H9 (cell line): ENCODE measurements at regions not wholly inside any gene's neighbourhood (a gene's known extent, or its start where the extent isn't known, plus 50 kb on each side); places are given as distances from the start of the nearest gene placed in this dataset.

Experiments
- DNase-seq: peaks from one replicate; pipeline ENCODE4 v3.0.0-alpha.2; 2017
- H2AFZ ChIP-seq: one replicate; pipeline ENCODE4 v1.6.1; 2013; ENCODE audit warnings: mild to moderate bottlenecking, low read length, control low read depth, moderate library complexity
- H2AK5ac ChIP-seq: 2 replicates; pipeline ENCODE4 v1.6.1; 2013; ENCODE audit warnings: low read length, control low read depth, mixed read lengths; ENCODE audit not compliant: insufficient read length
- H2BK120ac ChIP-seq: one replicate; pipeline ENCODE4 v1.6.1; 2013; ENCODE audit warnings: low read depth, mild to moderate bottlenecking, low read length, control low read depth, inconsistent platforms; ENCODE audit not compliant: poor library complexity, severe bottlenecking
- H2BK12ac ChIP-seq: 2 replicates; pipeline ENCODE4 v1.6.1; 2013; ENCODE audit warnings: low read length, control low read depth, mixed read lengths, low read depth; ENCODE audit not compliant: insufficient read length
- H2BK15ac ChIP-seq: 2 replicates; pipeline ENCODE4 v1.6.1; 2013; ENCODE audit warnings: low read depth, low read length, control low read depth
- H2BK20ac ChIP-seq: one replicate; pipeline ENCODE4 v1.6.1; 2013; ENCODE audit warnings: low read depth, mild to moderate bottlenecking, low read length, control low read depth, inconsistent platforms; ENCODE audit not compliant: poor library complexity, severe bottlenecking
- H2BK5ac ChIP-seq: 2 replicates; pipeline ENCODE4 v1.6.1; 2013; ENCODE audit warnings: low read length, control low read depth, mixed read lengths; ENCODE audit not compliant: insufficient read length
- H3K14ac ChIP-seq: 2 replicates; pipeline ENCODE4 v1.6.1; 2013; ENCODE audit warnings: low read length, control low read depth; ENCODE audit not compliant: insufficient read depth
- H3K18ac ChIP-seq: 2 replicates; pipeline ENCODE4 v1.6.1; 2013; ENCODE audit warnings: low read depth, mild to moderate bottlenecking, mixed read lengths, low read length, control low read depth; ENCODE audit not compliant: insufficient read length
- H3K23ac ChIP-seq: 2 replicates; pipeline ENCODE4 v1.6.1; 2013; ENCODE audit warnings: low read length, control low read depth, mixed read lengths, low read depth; ENCODE audit not compliant: insufficient read length
- H3K23me2 ChIP-seq: 2 replicates; pipeline ENCODE4 v1.6.1; 2013; ENCODE audit warnings: low read depth, mild to moderate bottlenecking, mixed read lengths, low read length, control low read depth; ENCODE audit not compliant: insufficient read length, poor library complexity, severe bottlenecking
- H3K27ac ChIP-seq: 2 replicates; pipeline ENCODE4 v1.5.1; 2013; ENCODE audit warnings: low read length, control low read depth, mixed read lengths, low read depth; ENCODE audit not compliant: insufficient read length
- H3K27me3 ChIP-seq: 2 replicates; pipeline ENCODE4 v1.6.1; 2013; ENCODE audit warnings: low read length, control low read depth, inconsistent platforms; ENCODE audit not compliant: insufficient read depth
- H3K4ac ChIP-seq: 2 replicates; pipeline ENCODE4 v1.6.1; 2013; ENCODE audit warnings: low read depth, mild to moderate bottlenecking, control low read depth, inconsistent platforms, low read length, moderate library complexity
- H3K4me1 ChIP-seq: 2 replicates; pipeline ENCODE4 v1.6.1; 2013; ENCODE audit warnings: low read length, control low read depth, inconsistent platforms; ENCODE audit not compliant: insufficient read depth
- H3K4me2 ChIP-seq: 2 replicates; pipeline ENCODE4 v1.6.1; 2013; ENCODE audit warnings: low read length, control low read depth, mixed read lengths; ENCODE audit not compliant: insufficient read length, insufficient read depth
- H3K56ac ChIP-seq: 2 replicates; pipeline ENCODE4 v1.6.1; 2013; ENCODE audit warnings: low read depth, mild to moderate bottlenecking, mixed read lengths, low read length, control low read depth; ENCODE audit not compliant: insufficient read length
- H3K79me1 ChIP-seq: 2 replicates; pipeline ENCODE4 v1.6.1; 2013; ENCODE audit warnings: low read depth, mild to moderate bottlenecking, moderate library complexity, low read length, control low read depth, inconsistent platforms; ENCODE audit not compliant: insufficient read depth, poor library complexity, severe bottlenecking
- H3K79me2 ChIP-seq: 2 replicates; pipeline ENCODE4 v1.6.1; 2013; ENCODE audit warnings: low read length, control low read depth, inconsistent platforms; ENCODE audit not compliant: insufficient read depth
- H3K9ac ChIP-seq: 2 replicates; pipeline ENCODE4 v1.6.1; 2013; ENCODE audit warnings: low read length, control low read depth, mixed read lengths; ENCODE audit not compliant: insufficient read length; ENCODE audit errors: extremely low read depth
- H3K9me3 ChIP-seq: one replicate; pipeline ENCODE4 v1.6.1; 2013; ENCODE audit warnings: low read depth, low read length, inconsistent platforms; ENCODE audit not compliant: control insufficient read depth
- H3T11ph ChIP-seq: one replicate; pipeline ENCODE4 v1.6.1; 2013; ENCODE audit warnings: mild to moderate bottlenecking, low read length, control low read depth, inconsistent platforms
- H4K20me1 ChIP-seq: one replicate; pipeline ENCODE4 v1.6.1; 2013; ENCODE audit not compliant: control insufficient read depth, insufficient read length, insufficient read depth
- H4K5ac ChIP-seq: 2 replicates; pipeline ENCODE4 v1.6.1; 2013; ENCODE audit warnings: low read depth, mild to moderate bottlenecking, mixed read lengths, low read length, control low read depth; ENCODE audit not compliant: insufficient read length
- H4K8ac ChIP-seq: replicated peaks from 2 replicates; pipeline ENCODE4 v1.6.1; 2013; ENCODE audit warnings: low read length, control low read depth, mixed read lengths, low read depth; ENCODE audit not compliant: insufficient read length
- H4K91ac ChIP-seq: 2 replicates; pipeline ENCODE4 v1.6.1; 2013; ENCODE audit warnings: low read depth, mild to moderate bottlenecking, moderate library complexity, mixed read lengths, low read length, control low read depth; ENCODE audit not compliant: insufficient read length
- H3K27ac Mint-ChIP-seq, 3 experiments: 2 replicates in 2 of 3; 3 replicates in 1 of 3; pipeline ENCODE4 v1.8.0; 2020 to 2021; ENCODE audit warnings: mixed read lengths in 3 of 3, mild to moderate bottlenecking in 1 of 3, moderate library complexity in 1 of 3
- H3K27me3 Mint-ChIP-seq: 2 replicates; pipeline ENCODE4 v1.8.0; 2021; ENCODE audit warnings: low read depth, mild to moderate bottlenecking, moderate library complexity, mixed read lengths
- H3K36me3 Mint-ChIP-seq, 3 experiments: 2 replicates in 2 of 3; 3 replicates in 1 of 3; pipeline ENCODE4 v1.8.0; 2020 to 2021; ENCODE audit warnings: low read depth in 3 of 3, mixed read lengths in 3 of 3; ENCODE audit not compliant: insufficient read depth in 1 of 3
- H3K4me1 Mint-ChIP-seq, 2 experiments: 2 replicates each; pipeline ENCODE4 v1.8.0; 2020; ENCODE audit warnings: mixed read lengths in 2 of 2
- H3K4me3 Mint-ChIP-seq, 2 experiments: 2 replicates in 1 of 2; 3 replicates in 1 of 2; pipeline ENCODE4 v1.8.0; 2020 to 2021; ENCODE audit warnings: mild to moderate bottlenecking in 2 of 2, mixed read lengths in 2 of 2, moderate library complexity in 1 of 2
- H3K9me3 Mint-ChIP-seq, 2 experiments: 2 replicates in 1 of 2; 3 replicates in 1 of 2; pipeline ENCODE4 v1.8.0; 2020; ENCODE audit warnings: mild to moderate bottlenecking in 2 of 2, mixed read lengths in 2 of 2, moderate library complexity in 1 of 2
- WGBS: extraction: QIAGEN DNeasy Blood & Tissue Kit; methylation state at CpG from one replicate; pipeline ENCODE4 v1.1.7; 2013; ENCODE audit warnings: missing lambda C conversion rate, low lambda C conversion rate, mixed read lengths; ENCODE audit not compliant: insufficient read length; ENCODE audit errors: extremely low coverage; 5-methylcytosine and 5-hydroxymethylcytosine counted together
- TF ChIP-seq, protein P1 (sequence below): fragments of 200-600 bp; sonication (generic); conservative IDR thresholded peaks from 3 replicates; pipeline ENCODE4 v1.8.0; 2021; ENCODE audit warnings: antibody characterized with exemption, mild to moderate bottlenecking

DNA sequence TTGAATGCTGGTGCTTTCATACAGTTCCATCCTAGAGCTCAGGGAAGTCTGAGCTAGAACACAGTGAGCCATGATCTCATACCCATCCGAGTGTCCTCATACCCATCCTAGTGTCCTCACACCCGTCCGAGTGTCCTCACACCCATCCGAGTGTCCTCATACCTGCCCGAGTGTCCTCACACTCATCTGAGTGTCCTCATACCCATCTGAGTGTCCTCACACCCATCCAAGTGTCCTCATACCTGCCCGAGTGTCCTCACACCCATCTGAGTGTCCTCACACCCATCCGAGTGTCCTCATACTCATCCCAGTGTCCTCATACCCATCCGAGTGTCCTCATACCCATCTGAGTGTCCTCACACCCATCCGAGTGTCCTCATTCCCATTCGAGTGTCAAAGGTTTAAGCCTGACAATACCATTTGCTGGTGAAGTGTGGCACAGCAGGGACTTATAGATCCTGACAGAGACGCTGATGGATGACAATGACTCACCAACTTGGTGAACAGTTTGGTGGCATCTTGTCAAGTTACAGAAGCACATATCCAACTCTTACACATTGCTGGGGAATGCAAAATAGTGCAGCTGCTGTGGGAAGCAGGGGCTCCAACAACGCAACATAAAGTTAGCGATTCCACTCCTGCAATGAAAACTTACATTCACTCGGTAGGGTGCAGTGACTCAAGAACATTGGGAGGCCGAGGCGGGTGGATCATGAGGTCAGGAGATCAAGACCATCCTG lies 77.0 kb upstream of the COL5A1 start:
- H3K4me3 Mint-ChIP-seq, result no peak overlapping the region
- no peak overlapping the region for H3K27ac Mint-ChIP-seq
- no peak overlapping the region for H3K27ac ChIP-seq
- H3K27me3 ChIP-seq, result no peaks in the 10 kb centered on the region
- no peak for DNase-seq
- H2BK12ac ChIP-seq, result no peak overlapping the region
- H3K4me2 ChIP-seq, result no peak overlapping the region
- H3K4me1 Mint-ChIP-seq, result no peaks in the 10 kb centered on the region
- H3K79me1 ChIP-seq, result no peaks in the 10 kb centered on the region
- H3K9ac ChIP-seq, result no peak overlapping the region
- no peaks in the 10 kb centered on the region for H4K20me1 ChIP-seq
- no peak overlapping the region for H4K8ac ChIP-seq
- H4K5ac ChIP-seq, result no peak overlapping the region
- no peaks in the 10 kb centered on the region for H3K9me3 ChIP-seq
- no peak overlapping the region for H3K14ac ChIP-seq
- no peak overlapping the region for H2BK120ac ChIP-seq
- H3K23me2 ChIP-seq, result no peaks in the 10 kb centered on the region
- H3K23ac ChIP-seq, result no peak overlapping the region
- H3K18ac ChIP-seq, result no peak overlapping the region
- H2AK5ac ChIP-seq, result no peak overlapping the region
- H3K56ac ChIP-seq, result no peak overlapping the region
- no peaks in the 10 kb centered on the region; a peak in 1 of 7 replicates for H3K36me3 Mint-ChIP-seq
- no CpG with 5 or more reads among the region's 16 CpGs for WGBS
- TF ChIP-seq, protein P1, sequence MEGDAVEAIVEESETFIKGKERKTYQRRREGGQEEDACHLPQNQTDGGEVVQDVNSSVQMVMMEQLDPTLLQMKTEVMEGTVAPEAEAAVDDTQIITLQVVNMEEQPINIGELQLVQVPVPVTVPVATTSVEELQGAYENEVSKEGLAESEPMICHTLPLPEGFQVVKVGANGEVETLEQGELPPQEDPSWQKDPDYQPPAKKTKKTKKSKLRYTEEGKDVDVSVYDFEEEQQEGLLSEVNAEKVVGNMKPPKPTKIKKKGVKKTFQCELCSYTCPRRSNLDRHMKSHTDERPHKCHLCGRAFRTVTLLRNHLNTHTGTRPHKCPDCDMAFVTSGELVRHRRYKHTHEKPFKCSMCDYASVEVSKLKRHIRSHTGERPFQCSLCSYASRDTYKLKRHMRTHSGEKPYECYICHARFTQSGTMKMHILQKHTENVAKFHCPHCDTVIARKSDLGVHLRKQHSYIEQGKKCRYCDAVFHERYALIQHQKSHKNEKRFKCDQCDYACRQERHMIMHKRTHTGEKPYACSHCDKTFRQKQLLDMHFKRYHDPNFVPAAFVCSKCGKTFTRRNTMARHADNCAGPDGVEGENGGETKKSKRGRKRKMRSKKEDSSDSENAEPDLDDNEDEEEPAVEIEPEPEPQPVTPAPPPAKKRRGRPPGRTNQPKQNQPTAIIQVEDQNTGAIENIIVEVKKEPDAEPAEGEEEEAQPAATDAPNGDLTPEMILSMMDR, result no peak
- no peaks in the 10 kb centered on the region for H3K4me1 ChIP-seq
- H3K9me3 Mint-ChIP-seq, result peaks cover 13 to 18% of the 10 kb centered on the region in 2 experiments; a peak in 4 of 5 replicates
- H3K79me2 ChIP-seq, result no peaks in the 10 kb centered on the region
- H2AFZ ChIP-seq, result no peak overlapping the region
- no peak overlapping the region for H3K4ac ChIP-seq
- H3T11ph ChIP-seq, result no peak overlapping the region
- H2BK15ac ChIP-seq, result no peak overlapping the region
- no peak overlapping the region for H4K91ac ChIP-seq
- peaks cover 16% of the 10 kb centered on the region for H3K27me3 Mint-ChIP-seq
- no peak overlapping the region for H2BK5ac ChIP-seq
- H2BK20ac ChIP-seq, result no peak overlapping the region
